UCSD-AML1 (cell line): ENCODE measurements at regions not wholly inside any gene's neighbourhood (a gene's known extent, or its start where the extent isn't known, plus 50 kb on each side); places are given as distances from the start of the nearest gene placed in this dataset.

Experiments
- DNase-seq: peaks from one replicate; lab custom pipeline; 2025; ENCODE audit not compliant: unreplicated experiment; lab: John Stamatoyannopoulos, UW

DNA sequence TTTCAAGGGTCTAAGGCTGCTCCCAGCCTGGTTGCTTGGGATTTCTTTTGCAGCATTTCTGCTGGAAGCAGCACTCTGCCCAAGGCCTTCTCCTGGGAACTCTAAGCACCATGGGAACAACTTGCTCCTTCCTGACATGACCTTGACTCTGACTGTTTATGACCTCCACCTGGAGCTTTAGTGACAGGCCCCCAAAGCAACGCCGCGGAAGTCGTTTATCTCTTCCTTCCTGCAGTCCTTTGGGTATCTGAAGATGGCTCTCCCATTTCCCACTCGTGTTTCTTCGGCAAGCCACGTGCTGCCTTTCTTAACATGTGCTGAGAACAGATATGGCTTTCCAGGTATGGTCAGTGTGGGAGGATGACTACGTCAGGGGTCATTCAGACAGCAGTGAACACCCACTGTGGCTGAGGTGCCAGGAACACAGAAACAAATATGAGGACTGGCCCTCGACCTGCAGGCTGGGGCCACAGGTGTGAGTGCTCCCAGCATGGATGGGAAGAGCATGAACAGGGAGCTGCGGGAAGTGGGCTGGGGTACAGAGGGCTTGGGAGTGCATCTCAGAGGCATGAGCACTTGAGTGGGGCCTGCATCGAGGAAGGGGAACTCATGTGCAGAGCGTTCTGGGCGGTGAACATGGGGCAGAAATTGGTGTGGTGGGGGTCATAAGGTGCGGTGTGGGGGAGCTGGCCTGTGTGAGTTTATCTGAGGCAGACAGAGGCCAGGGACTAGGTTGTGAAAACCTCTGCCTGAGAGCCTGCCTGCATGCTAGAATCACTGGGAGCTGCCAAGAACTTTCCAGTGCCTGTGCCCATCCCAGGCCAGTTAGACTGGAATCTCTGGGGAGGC lies 140.5 kb downstream of the TSN start:
- DNase-seq, result no peak

DNA sequence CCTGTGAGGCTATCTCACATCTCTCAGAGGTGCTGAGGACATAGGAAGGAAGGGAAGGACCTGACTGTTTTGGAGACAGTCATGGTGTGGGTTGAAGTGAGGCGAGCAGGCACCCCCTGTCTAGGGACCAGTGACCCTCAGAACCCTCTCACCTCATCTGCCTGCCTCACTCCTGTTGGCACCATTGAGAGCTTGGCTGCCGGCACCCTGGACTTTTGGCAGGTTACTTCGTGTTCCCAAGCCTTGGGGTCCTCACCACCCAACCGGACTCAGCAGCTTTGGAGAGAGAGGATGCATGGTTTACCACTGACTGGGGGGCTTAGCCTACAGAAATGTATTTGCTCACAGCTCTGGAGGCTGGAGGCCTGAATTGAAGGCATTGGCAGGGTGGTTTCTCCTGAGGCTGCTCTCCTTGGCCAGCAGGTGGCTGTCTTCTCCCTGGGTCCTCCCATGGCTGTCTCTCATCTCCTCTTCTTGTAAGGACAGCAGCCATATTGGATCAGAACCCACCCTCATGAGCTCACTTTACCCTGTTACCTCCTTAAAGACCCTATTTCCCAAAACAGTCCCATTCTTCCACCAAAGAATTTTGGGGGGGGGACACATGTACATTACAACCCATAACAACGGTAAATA lies 142.0 kb downstream of the TSN start:
- DNase-seq, result peak; percentile 40

GRCh38 chr2:121898483-121898882 lies 143.0 kb downstream of the TSN start:
- DNase-seq, result no peak

DNA sequence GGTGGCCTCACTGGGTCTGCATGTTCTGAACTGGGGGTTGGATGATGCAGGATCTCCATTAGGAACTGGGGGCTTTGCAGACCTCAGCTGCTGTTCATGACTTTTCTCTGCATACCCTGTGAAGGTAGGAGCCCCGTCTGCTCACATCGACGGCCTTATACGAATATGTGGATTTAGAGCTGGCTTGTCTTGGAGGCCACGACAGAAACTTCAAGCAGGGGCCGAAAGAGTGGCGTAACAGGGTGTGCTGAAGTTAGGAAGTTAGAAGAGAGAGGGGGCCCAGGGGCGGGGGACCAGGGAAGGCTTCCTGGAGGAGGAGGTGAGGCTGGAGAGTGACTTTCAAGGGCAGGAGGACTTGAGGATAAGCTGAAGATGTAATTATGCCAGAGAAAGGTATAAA lies 144.9 kb downstream of the TSN start:
- DNase-seq, result no peak

DNA sequence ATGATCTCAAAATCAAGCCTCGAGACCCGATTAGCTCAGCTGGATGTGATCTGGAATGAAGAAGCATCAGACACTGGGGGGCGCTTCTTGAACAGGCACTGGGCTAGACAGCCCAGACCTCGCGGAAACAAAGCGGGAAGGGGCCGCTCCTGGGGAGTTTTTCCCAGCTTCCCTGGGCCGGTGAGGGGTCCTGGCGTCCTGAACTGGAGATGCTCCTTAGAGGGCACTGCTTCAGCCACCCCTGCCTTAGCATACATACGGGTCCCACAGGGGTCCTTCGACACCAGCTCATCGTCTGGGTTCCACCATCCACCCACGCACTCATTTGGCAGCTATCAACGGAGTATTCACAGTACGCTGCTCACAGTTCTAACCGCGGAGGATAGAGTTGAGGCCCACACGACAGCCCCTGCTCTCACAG lies 146.7 kb downstream of the TSN start:
- no peak for DNase-seq

- DNase-seq, result no peak
Observed at GRCh38 chr2:121902616-121903015, 147.2 kb downstream of the TSN start.

- no peak for DNase-seq
Observed at GRCh38 chr2:121903037-121903689, 147.7 kb downstream of the TSN start.

- no peak for DNase-seq
Observed at GRCh38 chr2:121904656-121905055, 149.2 kb downstream of the TSN start.

GRCh38 chr2:121905201-121905600 lies 149.8 kb downstream of the TSN start:
- no peak for DNase-seq

DNA sequence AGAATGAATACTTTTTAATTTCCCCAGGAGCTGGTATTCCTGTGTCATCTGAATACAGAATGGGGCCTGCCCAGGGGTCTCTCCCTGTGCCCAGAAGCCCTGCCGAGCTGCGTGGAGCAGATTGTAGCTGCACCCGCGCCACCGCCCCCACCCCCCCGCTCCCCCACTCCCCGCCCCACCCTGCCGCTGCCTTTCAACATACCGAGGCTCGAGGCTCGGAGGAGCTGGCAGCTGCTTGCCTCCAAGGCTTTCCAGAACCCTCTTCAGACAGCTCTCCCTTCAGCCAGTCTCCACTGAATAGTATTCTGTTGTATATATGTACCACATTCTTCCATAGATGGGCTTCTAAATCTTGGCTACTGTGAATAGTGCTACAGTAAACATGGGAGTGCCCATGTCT lies 150.7 kb downstream of the TSN start:
- DNase-seq, result no peak

DNA sequence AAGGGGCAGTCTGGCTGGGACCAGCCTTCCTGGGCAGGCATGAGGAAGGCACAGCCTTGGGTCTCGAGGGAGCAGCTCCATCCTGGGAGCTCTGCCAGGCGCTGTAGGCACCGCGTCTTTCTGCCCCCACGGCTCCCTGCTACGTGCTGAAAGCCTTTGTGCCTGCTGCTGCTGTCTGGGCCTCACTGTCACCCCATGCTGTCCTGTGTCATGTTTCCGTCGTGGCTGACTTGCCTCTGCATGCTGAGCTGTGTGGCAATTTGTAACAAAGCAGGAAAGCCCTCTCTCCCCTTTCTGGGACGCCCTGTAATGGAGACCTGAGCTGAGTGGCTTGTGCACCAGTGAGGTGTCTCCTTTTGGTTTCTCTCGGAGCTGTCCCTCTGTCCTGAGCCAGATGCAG lies 152.5 kb downstream of the TSN start:
- DNase-seq, result no peak

DNA sequence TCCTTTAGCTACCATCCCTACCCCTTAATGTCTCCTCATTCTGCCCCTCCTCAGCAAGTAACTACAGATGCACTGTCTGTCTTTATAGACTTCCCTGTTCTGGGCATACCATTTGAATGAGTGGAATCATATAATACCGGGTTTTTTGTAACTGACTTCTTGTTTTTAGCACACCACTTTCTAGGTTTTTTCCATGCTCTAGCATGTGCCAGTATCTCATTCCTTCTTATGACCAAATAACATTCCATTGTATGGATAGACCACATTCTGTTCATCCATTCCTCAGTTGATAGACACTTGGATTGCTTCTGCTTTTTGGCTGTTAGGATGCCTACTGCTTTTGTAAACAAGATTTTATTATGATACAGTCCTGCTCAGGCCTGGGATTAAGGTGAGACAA lies 154.7 kb downstream of the TSN start:
- no peak for DNase-seq

DNA sequence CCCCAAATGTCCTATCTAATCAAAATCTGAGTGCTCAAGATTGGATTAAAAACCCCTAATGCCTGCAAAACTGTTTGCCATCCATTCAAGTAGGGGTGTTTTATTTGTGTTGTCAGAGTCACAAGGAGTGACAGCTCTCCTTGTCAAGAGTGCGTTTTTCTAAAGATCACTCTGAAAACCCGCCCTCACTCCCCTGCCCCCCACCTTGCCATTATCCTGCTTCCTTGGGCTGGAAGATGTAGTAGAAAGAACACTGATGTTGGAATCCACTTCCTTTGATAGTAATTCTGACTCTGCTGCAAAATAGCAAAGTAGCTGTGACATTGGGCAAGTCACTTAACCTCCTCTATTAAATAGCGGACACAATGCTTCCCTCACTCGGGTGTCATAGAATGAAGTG lies 155.6 kb downstream of the TSN start:
- no peak for DNase-seq

GRCh38 chr2:121917143-121917542 lies 161.7 kb downstream of the TSN start:
- no peak for DNase-seq

DNA sequence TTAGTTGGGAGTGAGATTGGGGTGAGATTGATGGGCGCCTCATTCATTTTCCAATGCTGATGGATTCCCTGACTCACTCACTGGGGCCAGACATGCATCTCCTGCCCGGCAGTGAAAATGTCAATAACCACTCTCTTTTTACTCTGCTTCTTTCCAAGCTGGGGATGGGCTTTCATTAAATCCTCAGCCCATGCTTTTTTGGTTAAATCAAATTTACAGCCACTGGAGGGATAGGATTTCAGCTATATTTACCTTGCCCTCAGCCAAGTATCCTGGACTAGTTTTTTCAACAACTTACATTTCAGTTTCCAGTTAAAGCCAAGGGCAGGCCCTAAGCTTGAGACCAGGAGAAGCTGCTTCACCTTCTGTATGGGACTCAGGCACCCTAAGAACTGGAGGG lies 162.8 kb downstream of the TSN start:
- DNase-seq, result no peak

GRCh38 chr2:121919803-121920202 lies 164.4 kb downstream of the TSN start:
- DNase-seq, result no peak

DNA sequence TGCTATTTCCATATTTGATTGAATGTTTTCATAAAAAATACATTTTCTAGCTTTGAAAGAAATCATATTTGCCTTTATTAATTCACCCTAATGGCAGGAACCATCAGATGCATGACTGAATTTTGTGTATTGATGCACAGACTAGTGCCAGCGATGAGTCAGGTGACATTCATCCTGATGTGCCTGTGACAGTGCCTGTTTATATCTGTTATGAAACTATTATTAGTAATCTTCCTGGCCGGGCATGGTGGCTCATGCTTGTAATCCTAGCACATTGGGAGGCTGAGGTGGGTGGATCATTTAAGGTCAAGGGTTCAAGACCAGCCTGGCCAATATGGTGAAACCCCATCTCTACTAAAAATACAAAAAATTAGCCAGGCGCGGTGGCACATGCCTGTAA lies 170.0 kb downstream of the TSN start:
- DNase-seq, result no peak

- DNase-seq, result no peak
Observed at GRCh38 chr2:121943285-121943684, 187.8 kb downstream of the TSN start.

DNA sequence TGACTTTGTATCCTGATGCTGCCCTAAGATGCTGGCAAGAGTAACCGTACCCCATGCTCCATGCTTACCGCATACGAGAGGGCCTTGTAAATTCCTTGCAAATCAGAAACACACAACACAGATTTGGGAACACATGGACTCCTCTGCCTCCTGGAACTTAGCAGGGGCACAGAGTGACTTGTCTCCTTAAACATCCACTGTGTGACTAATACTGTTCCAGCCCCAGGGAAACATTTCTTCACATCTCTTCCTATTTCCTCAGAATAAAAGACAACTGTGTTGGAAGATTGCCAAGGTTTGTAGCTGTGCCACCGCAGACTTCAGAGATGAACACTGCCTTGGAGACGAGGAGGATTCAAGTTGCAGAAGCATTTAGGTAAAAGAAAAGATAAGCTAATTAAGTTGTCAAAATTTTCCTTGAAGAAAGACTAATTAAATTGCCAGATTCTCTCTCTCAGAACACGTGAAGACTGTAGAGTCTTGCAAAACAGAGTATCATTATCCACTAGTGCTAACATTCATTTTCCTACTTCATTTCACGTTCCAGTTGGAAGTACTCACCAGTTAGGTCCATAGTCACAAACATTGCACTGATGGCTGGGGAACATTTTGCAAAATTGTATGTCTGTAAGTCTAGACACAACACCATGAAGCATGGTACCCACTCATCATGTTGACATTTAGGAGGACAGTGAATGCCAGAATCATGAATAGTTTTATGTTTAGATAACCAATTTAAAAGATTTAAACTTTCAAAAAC lies 188.8 kb downstream of the TSN start:
- no peak for DNase-seq

DNA sequence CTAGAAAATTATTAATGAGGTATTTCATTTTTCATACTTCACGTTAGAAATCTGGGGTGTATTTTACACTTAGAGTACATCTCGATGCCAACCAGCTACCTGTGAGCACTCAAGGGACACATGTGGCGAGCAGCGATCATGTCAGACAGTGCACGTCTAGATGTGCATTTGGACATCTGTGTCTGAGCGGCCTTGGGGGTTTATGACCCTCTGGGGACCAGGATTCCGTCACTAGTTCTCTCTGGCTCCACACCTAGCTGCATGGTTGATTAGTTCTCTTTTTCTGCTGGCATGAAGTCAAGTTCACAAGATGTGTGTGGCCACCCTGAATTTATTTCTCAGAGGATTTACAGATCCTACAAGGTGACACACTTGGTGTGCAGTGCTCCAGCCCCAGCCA lies 192.2 kb downstream of the TSN start:
- no peak for DNase-seq

GRCh38 chr2:121949271-121949670 lies 193.8 kb downstream of the TSN start:
- no peak for DNase-seq
